Adrenal gland (tissue), 9 donors: ENCODE measurements at regions not wholly inside any gene's neighbourhood (a gene's known extent, or its start where the extent isn't known, plus 50 kb on each side); places are given as distances from the start of the nearest gene placed in this dataset.

Experiments used
- DNase-seq, 7 donors: peaks; one replicate each; pipeline ENCODE4 v3.0.0-alpha.2; 2019 to 2020
- H3K27ac ChIP-seq, 5 donors: fragments of 200-600 bp; sonication (generic) in 4 of 5; 1 replicate in 3 of 5; 2 replicates in 2 of 5; pipeline versions ENCODE4 v1.5.1 to v1.8.0; 2016 to 2020; ENCODE audit warnings: mild to moderate bottlenecking in 1 of 5
- H3K27me3 ChIP-seq: fragments of 200-600 bp; 2 replicates; pipeline ENCODE4 v1.8.0; 2021
- H3K36me3 ChIP-seq, 2 donors: fragments of 200-600 bp; replicated peaks in 1 of 2; 1 replicate in 1 of 2; 2 replicates in 1 of 2; pipeline versions ENCODE4 v1.5.1 to v1.8.0; 2018 to 2022
- H3K4me1 ChIP-seq, 2 donors: fragments of 200-600 bp; replicated peaks in 1 of 2; 1 replicate in 1 of 2; 2 replicates in 1 of 2; pipeline versions ENCODE4 v1.5.1 to v1.8.0; 2018 to 2021
- H3K4me3 ChIP-seq, 4 donors: fragments of 200-600 bp; sonication (generic) in 3 of 4; one replicate each; pipeline ENCODE4 v1.5.1; 2016 to 2018
- H3K9me3 ChIP-seq, 3 donors: fragments of 200-600 bp; sonication (generic) in 1 of 3; replicated peaks in 1 of 3; 1 replicate in 2 of 3; 2 replicates in 1 of 3; pipeline versions ENCODE4 v1.5.1 to v1.8.0; 2016 to 2021
- POLR2A ChIP-seq, 2 donors: fragments of 450-650 bp; IDR thresholded peaks; one replicate each; pipeline ENCODE4 v1.6.1; 2017; ENCODE audit warnings: antibody characterized with exemption in 2 of 2, mild to moderate bottlenecking in 2 of 2, moderate library complexity in 1 of 2
- WGBS, 4 donors: extraction: QIAGEN DNeasy Blood & Tissue Kit in 2 of 4; methylation state at CpG; one replicate each; pipeline versions ENCODE4 v1.1.5 to v1.1.7; 2013 to 2017; 5-methylcytosine and 5-hydroxymethylcytosine counted together
- intact Hi-C, 2 donors: fragments of 100-400 bp; cut with DNase I; formaldehyde crosslinking; loops; one replicate each; pipeline versions ENCODE4 v1.14.1 to v1.15.0; 2022 to 2023
- TF ChIP-seq, protein P1 (sequence below), 6 experiments: fragments of 450-650 bp in 4 of 6; fragments of 200-600 bp in 2 of 6; sonication (generic) in 1 of 6; IDR thresholded peaks; 1 replicate in 5 of 6; 2 replicates in 1 of 6; pipeline versions ENCODE4 v1.5.1 to v1.8.0; 2016 to 2021; ENCODE audit warnings: antibody characterized with exemption in 6 of 6, mild to moderate bottlenecking in 2 of 6, moderate library complexity in 1 of 6
- donor health status: healthy with polysubstance abuse.
- donor health status: Bipolar disorder and iron deficiency.
- donor health status: DM: yes; HTN: yes; CAD: no.
- donor health status: DM: no; HTN: no; CAD: no.
- donor health status: DM: no; HTN: no; CAD: no.

DNA sequence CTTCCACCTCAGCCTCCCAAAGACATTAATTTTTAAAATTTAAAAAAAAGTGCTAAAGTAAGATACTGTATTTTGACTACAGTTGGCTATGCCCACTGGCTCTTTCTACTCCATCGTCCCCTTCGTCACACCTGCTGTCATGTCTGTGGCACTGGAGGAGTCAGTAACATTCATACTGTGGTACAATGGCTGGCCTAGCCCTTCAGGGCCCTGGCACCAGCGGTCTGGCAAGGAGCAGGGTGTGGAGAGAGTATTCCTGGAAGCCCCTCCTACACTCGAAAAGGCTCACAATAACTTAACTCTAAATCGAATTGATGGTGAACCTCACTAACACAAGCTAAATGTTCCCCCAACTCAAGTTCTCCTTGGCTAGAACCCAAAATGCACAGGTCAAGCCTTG lies 89.7 kb upstream of the RASGRF1 start:
- intact Hi-C loops = loop anchor here (5.0 to 10.0 kb wide), 2 partner anchors 153 to 266 kb away; no protein-coding TSS in a partner anchor
- DNase-seq = no peak
- 84 to 90% (median 87%) methylated on average over 5 of the region's 5 CpGs for WGBS, 4 donors

DNA sequence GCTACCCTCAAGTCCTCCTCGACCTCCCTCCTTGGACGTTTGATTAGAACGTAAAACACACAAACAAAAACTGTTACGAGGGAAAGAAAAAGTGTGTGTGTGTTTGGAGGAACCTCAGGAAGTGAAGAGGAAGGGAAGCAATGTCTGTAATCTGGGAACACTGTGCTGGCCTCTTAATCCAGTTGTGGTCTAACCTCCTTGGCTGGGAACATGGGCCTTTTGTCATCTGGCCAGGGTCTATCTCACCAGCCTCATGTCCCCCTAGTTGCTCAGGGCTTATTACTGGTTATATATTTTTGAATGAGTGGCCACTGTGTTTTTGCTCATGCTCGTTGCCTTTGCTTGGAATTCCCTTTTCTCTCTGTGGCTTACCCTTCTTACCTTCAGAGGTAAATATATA lies 89.0 kb upstream of the RASGRF1 start:
- intact Hi-C loops = no loop called here
- H3K9me3 ChIP-seq = no peaks in the 10 kb centered on the region
- no peak for DNase-seq
- no peaks in the 10 kb centered on the region for H3K36me3 ChIP-seq
- 89 to 92% (median 91%) methylated on average over 5 of the region's 5 CpGs for WGBS, 4 donors
- no peaks in the 10 kb centered on the region for H3K27me3 ChIP-seq
- no peak for TF ChIP-seq POLR2A (IDR thresholded peaks at IDR 0.05)
- TF ChIP-seq, protein P1, sequence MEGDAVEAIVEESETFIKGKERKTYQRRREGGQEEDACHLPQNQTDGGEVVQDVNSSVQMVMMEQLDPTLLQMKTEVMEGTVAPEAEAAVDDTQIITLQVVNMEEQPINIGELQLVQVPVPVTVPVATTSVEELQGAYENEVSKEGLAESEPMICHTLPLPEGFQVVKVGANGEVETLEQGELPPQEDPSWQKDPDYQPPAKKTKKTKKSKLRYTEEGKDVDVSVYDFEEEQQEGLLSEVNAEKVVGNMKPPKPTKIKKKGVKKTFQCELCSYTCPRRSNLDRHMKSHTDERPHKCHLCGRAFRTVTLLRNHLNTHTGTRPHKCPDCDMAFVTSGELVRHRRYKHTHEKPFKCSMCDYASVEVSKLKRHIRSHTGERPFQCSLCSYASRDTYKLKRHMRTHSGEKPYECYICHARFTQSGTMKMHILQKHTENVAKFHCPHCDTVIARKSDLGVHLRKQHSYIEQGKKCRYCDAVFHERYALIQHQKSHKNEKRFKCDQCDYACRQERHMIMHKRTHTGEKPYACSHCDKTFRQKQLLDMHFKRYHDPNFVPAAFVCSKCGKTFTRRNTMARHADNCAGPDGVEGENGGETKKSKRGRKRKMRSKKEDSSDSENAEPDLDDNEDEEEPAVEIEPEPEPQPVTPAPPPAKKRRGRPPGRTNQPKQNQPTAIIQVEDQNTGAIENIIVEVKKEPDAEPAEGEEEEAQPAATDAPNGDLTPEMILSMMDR (IDR thresholded peaks at IDR 0.05) = no peak
- H3K27ac ChIP-seq = no peak overlapping the region
- H3K4me3 ChIP-seq = no peak overlapping the region
- H3K4me1 ChIP-seq = no peaks in the 10 kb centered on the region

More for the DNA sequence above, 89.7 kb upstream of the RASGRF1 start:
- H3K27me3 ChIP-seq = no peaks in the 10 kb centered on the region
- no peaks in the 10 kb centered on the region for H3K36me3 ChIP-seq
- H3K4me3 ChIP-seq = no peak overlapping the region
- H3K9me3 ChIP-seq = no peaks in the 10 kb centered on the region
- no peak for TF ChIP-seq POLR2A (IDR thresholded peaks at IDR 0.05)
- TF ChIP-seq, protein P1 (IDR thresholded peaks at IDR 0.05) = no peak
- H3K27ac ChIP-seq = no peak overlapping the region
- H3K4me1 ChIP-seq = no peaks in the 10 kb centered on the region

DNA sequence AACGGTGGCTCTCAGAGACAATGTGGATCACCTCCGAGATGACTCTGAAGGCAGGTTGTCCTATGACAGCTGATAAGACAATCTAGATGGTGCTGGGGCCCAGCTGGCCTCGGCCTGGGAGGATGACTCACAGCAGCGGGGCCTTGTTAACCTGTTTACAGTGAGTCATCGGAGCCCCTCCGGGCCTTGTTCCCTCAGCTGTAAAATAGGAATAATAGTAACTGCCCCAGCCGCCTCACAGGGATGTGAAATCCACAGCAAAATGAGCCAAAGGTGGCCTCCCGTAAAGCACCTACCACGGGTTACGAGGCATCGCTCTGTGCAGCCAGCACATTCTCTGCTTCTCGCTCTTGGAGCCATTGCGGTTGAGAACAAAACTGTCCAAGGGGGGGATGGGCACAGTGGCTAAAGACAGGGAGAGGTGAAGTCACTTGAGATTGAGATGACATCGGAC lies 88.6 kb upstream of the RASGRF1 start:
- H3K36me3 ChIP-seq = no peaks in the 10 kb centered on the region
- TF ChIP-seq, protein P1 (IDR thresholded peaks at IDR 0.05) = no peak
- no peak for TF ChIP-seq POLR2A (IDR thresholded peaks at IDR 0.05)
- intact Hi-C loops = no loop called here
- DNase-seq = peak in 6 of 7 donors; percentile 25 to 58 (median 46)
- WGBS, 4 donors = 64 to 91% (median 66%) methylated on average over 6 to 14 of the region's 14 CpGs
- no peaks in the 10 kb centered on the region for H3K9me3 ChIP-seq
- H3K4me1 ChIP-seq = no peaks in the 10 kb centered on the region
- no peak overlapping the region for H3K27ac ChIP-seq
- no peak overlapping the region for H3K4me3 ChIP-seq
- no peaks in the 10 kb centered on the region for H3K27me3 ChIP-seq

DNA sequence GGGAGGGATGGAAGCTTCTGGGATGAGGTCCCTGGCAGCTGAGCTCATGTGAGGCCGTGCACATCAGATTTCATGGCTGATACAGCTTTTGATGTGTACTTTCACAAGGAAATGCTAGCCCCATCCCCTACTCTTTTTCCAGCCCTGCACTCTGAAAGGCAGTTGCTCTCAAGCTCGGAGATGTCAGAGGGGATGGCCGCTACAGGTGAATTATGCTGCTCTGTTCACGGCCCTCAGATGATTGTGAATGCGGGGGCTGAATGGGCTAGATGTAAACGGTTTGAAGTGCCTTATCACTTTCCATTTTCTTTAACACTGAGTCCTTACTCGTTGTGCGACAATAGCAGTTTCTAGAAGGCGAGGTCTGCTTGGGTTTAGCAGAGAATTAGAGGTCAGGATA lies 88.0 kb upstream of the RASGRF1 start:
- Histone ChIP-seq H3K36me3 (no peaks in the 10 kb centered on the region), H3K9me3 (no peaks in the 10 kb centered on the region), H3K27ac (no peak overlapping the region), H3K4me3 (no peak overlapping the region), H3K27me3 (no peaks in the 10 kb centered on the region), H3K4me1 (no peaks in the 10 kb centered on the region)
- TF ChIP-seq, protein P1 (IDR thresholded peaks at IDR 0.05) = no peak
- no peak for TF ChIP-seq POLR2A (IDR thresholded peaks at IDR 0.05)
- WGBS, 4 donors = 77 to 91% (median 82%) methylated on average over 8 to 9 of the region's 9 CpGs
- intact Hi-C loops = no loop called here
- DNase-seq = no peak
